Activated naive CD4-positive, alpha-beta T cell treated with anti-CD3 and anti-CD28 coated beads, Interleukin-2, amount 50 U/mL, for 24 hours (primary cell): ENCODE measurements at regions not wholly inside any gene's neighbourhood (a gene's known extent, or its start where the extent isn't known, plus 50 kb on each side); places are given as distances from the start of the nearest gene placed in this dataset.
"Not testable (repeated sequence)": the region's sequence is repeated elsewhere in the genome, so short reads cannot be mapped to it uniquely, and the experiment has no call there.

Source experiments
- H3K27ac Mint-ChIP-seq: one replicate; pipeline ENCODE4 v1.8.0; 2021; ENCODE audit warnings: mild to moderate bottlenecking, mixed read lengths
- H3K27me3 Mint-ChIP-seq: one replicate; pipeline ENCODE4 v1.8.0; 2021; ENCODE audit warnings: mixed read lengths
- H3K36me3 Mint-ChIP-seq: one replicate; pipeline ENCODE4 v1.8.0; 2021; ENCODE audit warnings: mixed read lengths
- H3K4me1 Mint-ChIP-seq: one replicate; pipeline ENCODE4 v1.8.0; 2021; ENCODE audit warnings: mixed read lengths
- H3K4me3 Mint-ChIP-seq: one replicate; pipeline ENCODE4 v1.8.0; 2021; ENCODE audit warnings: mild to moderate bottlenecking, mixed read lengths
- H3K9me3 Mint-ChIP-seq: one replicate; pipeline ENCODE4 v1.8.0; 2021; ENCODE audit warnings: mixed read lengths

- no peaks in the 10 kb centered on the region for H3K36me3 Mint-ChIP-seq
- H3K4me3 Mint-ChIP-seq: no peak overlapping the region
- H3K27ac Mint-ChIP-seq: no peak overlapping the region
- no peaks in the 10 kb centered on the region for H3K27me3 Mint-ChIP-seq
- H3K4me1 Mint-ChIP-seq: peaks cover 5% of the 10 kb centered on the region
- H3K9me3 Mint-ChIP-seq: no peaks in the 10 kb centered on the region
Observed at GRCh38 chr18:59848002-59848401, 51.8 kb upstream of the PMAIP1 start.

- not testable (repeated sequence) for H3K27me3 Mint-ChIP-seq, H3K4me1 Mint-ChIP-seq, H3K9me3 Mint-ChIP-seq, H3K4me3 Mint-ChIP-seq, H3K36me3 Mint-ChIP-seq
- peak overlapping the region; percentile 73 for H3K27ac Mint-ChIP-seq
Observed at GRCh38 chr18:59847491-59847846, 52.3 kb upstream of the PMAIP1 start.

- no peak overlapping the region for H3K4me3 Mint-ChIP-seq
- H3K36me3 Mint-ChIP-seq: no peaks in the 10 kb centered on the region
- no peaks in the 10 kb centered on the region for H3K9me3 Mint-ChIP-seq
- peaks cover 5% of the 10 kb centered on the region for H3K4me1 Mint-ChIP-seq
- H3K27ac Mint-ChIP-seq: no peak overlapping the region
- H3K27me3 Mint-ChIP-seq: no peaks in the 10 kb centered on the region
Observed at GRCh38 chr18:59846814-59847490, 52.8 kb upstream of the PMAIP1 start.

DNA sequence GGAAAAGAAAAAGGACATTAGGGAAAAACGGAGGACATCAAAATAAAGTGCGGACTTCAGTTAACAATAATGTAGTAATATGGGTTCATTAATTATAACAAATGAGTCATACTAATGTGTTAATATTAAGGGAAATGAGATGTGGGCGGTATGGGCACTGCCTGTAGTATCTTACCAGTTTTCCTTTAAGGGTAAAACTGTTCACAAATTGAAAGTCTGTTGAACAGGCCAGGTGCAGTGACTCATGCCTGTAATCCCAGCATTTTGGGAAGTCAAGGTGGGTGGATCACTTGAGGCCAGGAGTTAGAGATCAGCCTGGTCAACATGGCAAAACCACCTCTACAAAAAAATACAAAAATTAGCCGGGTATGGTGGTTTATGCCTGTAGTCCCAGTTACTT lies 56.8 kb upstream of the PMAIP1 start:
- Mint-ChIP-seq H3K9me3 (no peaks in the 10 kb centered on the region), H3K36me3 (no peaks in the 10 kb centered on the region), H3K27ac (no peak overlapping the region), H3K27me3 (no peaks in the 10 kb centered on the region), H3K4me1 (peaks cover 5% of the 10 kb centered on the region), H3K4me3 (no peak overlapping the region)

- H3K36me3 Mint-ChIP-seq: no peaks in the 10 kb centered on the region
- H3K27ac Mint-ChIP-seq: no peak overlapping the region
Observed at GRCh38 chr18:59839931-59840685, 59.7 kb upstream of the PMAIP1 start.

DNA sequence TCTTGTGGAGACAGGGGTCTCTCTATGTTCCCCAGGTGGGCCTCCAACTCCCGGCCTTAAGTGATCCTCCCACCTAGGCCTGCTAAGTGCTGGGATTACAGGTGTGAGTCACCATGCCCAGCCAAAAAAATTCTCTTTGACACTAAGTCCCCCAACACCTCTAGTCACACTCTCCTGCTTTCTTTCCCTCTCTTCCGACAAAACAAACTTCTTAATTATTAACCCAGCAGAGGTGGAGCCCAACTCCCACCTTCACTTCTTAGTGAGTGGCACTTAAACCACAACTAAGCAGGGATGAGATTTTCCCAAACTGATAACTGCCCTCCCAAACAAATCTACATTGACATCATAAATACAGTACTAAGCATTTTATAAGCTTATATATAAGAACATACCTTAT lies 60.5 kb upstream of the PMAIP1 start:
- Mint-ChIP-seq H3K27ac (no peak overlapping the region), H3K4me1 (no peaks in the 10 kb centered on the region), H3K4me3 (no peak overlapping the region), H3K9me3 (no peaks in the 10 kb centered on the region), H3K27me3 (peaks cover 3% of the 10 kb centered on the region), H3K36me3 (no peaks in the 10 kb centered on the region)

More at GRCh38 chr18:59839931-59840685, 59.7 kb upstream of the PMAIP1 start:
- H3K9me3 Mint-ChIP-seq: no peaks in the 10 kb centered on the region
- no peaks in the 10 kb centered on the region for H3K4me1 Mint-ChIP-seq
- peaks cover 3% of the 10 kb centered on the region for H3K27me3 Mint-ChIP-seq
- no peak overlapping the region for H3K4me3 Mint-ChIP-seq

DNA sequence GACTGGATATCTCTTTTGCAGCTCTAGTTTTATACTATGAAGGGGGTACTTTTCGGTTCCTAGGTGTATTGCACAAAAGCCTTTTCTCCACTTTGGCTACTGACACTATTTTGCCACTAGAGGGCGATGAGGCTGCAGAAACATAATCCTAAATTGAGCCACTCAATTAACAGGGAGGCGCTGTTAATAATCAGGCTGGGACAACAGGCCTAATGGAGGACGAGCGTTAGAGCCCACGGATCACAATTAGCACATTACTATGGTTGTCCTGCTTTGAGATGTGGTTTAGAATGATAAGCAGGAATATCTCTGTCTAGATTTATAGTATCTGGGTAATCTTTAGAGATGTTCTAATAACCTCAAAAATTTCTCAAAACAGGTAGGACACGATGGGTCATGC lies 62.2 kb upstream of the PMAIP1 start:
- Mint-ChIP-seq H3K36me3 (no peaks in the 10 kb centered on the region), H3K9me3 (no peaks in the 10 kb centered on the region), H3K4me3 (no peak overlapping the region), H3K27ac (no peak overlapping the region), H3K4me1 (no peaks in the 10 kb centered on the region), H3K27me3 (peaks cover 3% of the 10 kb centered on the region)

GRCh38 chr18:59835605-59836379 lies 64.0 kb upstream of the PMAIP1 start:
- Mint-ChIP-seq H3K4me1 (no peaks in the 10 kb centered on the region), H3K27ac (no peak overlapping the region), H3K9me3 (no peaks in the 10 kb centered on the region), H3K4me3 (no peak overlapping the region), H3K27me3 (peaks cover 3% of the 10 kb centered on the region), H3K36me3 (no peaks in the 10 kb centered on the region)

- H3K4me1 Mint-ChIP-seq: no peaks in the 10 kb centered on the region
- H3K4me3 Mint-ChIP-seq: no peak overlapping the region
- H3K27me3 Mint-ChIP-seq: peaks cover 3% of the 10 kb centered on the region
- H3K36me3 Mint-ChIP-seq: no peaks in the 10 kb centered on the region
- H3K9me3 Mint-ChIP-seq: no peaks in the 10 kb centered on the region
- no peak overlapping the region for H3K27ac Mint-ChIP-seq
Observed at GRCh38 chr18:59834267-59834666, 65.5 kb upstream of the PMAIP1 start.

- Mint-ChIP-seq H3K4me3 (no peak overlapping the region), H3K27ac (no peak overlapping the region)
Observed at GRCh38 chr18:59833785-59834184, 66.0 kb upstream of the PMAIP1 start.

DNA sequence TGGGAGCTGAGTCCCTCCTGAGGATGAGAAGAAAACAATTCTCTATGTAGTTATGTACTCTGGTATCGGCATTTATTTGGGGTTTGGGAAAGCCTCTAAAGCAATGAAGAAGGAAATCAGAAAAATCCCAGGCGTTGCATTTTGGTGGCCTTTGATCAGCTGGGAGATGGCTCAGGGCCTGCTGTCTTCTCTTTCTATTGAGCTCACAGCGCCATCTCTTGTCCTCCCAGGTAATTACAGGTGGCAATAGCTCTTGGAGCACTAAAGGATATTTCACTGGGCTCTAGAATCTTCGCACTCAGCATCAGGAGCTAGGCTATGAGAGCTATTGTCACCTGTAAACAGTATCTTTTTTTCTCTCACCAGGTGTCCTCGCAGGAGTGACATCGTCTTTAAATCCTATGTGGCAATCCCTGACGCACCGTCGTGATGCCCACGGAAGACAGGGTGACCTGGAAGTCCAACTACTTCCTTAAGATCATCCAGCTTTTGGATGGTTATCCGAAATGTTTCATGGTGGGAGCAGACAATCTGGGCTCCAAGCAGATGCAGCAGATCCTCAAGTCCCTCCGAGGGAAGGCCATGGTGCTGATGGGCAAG lies 76.1 kb upstream of the PMAIP1 start:
- H3K4me1 Mint-ChIP-seq: no peaks in the 10 kb centered on the region
- no peak overlapping the region for H3K4me3 Mint-ChIP-seq
- peaks cover 7% of the 10 kb centered on the region for H3K27me3 Mint-ChIP-seq
- no peak overlapping the region for H3K27ac Mint-ChIP-seq
- H3K36me3 Mint-ChIP-seq: no peaks in the 10 kb centered on the region
- H3K9me3 Mint-ChIP-seq: no peaks in the 10 kb centered on the region

More at GRCh38 chr18:59833785-59834184, 66.0 kb upstream of the PMAIP1 start:
- peaks cover 3% of the 10 kb centered on the region for H3K27me3 Mint-ChIP-seq
- no peaks in the 10 kb centered on the region for H3K9me3 Mint-ChIP-seq
- no peaks in the 10 kb centered on the region for H3K36me3 Mint-ChIP-seq
- H3K4me1 Mint-ChIP-seq: no peaks in the 10 kb centered on the region

DNA sequence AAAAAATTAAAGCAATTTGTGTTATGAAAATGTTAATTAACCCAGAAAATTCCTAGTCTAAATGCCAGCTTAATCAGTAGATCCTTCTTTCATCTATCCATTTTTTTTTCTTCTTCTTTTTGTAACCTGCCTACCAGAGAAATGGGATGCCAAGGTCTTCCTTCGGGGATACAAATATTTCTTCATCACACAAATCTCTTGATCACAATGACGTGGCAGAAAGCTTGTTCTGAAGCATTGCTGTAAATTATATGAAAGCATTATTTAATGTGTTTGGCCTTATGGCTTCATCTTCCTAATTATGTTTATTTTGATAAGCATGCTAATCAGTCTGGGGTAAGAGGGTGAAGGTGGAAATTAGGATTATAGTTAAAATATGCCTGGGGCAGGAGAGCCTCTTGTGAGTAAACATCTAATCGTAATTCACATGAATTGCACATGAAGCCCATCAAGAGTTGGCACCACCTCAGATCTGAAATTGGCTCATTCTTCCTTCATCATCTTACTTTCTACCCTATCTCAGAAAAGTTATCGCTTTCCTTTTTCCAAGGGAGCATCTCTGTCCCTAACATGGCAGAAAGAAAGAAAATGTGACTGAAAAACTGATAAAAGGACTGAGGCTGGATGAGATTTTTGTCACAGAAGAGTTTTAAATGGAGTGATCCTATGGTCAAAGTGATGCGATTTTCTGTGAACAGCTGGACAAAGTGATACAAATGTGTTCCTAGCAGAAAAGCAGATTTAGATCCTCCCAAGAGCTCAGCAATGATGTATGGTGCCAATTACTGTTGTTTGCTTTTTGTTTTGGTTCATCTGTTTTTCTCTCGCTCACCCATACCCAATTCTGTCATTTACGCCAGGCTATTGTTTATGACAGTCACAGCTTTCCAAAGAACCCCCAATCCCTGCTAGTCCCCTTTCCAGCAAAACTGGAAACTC lies 76.9 kb upstream of the PMAIP1 start:
- Mint-ChIP-seq H3K9me3 (no peaks in the 10 kb centered on the region), H3K36me3 (no peaks in the 10 kb centered on the region), H3K4me3 (no peak overlapping the region), H3K4me1 (no peaks in the 10 kb centered on the region), H3K27ac (no peak overlapping the region), H3K27me3 (peaks cover 10% of the 10 kb centered on the region)

DNA sequence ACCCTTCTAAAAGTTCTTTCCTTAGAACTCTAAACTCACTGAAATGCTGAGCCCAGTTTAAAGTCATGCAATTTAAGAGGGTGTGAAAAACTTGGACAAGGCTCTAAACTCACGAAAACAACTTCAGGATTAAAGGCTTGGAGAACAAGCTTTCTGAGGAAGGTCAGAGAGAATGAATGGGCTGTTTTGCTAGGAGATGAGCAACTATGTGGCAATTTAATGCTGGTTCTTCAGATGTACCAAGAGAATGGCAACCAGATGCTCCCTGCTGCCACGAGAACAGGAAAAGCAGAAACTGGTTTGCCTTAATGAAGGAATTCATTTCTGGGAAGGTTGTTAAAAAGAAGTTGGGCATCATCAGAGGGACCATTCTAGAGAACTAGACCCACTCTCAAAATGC lies 77.8 kb upstream of the PMAIP1 start:
- Mint-ChIP-seq H3K36me3 (no peaks in the 10 kb centered on the region), H3K27ac (no peak overlapping the region), H3K4me3 (no peak overlapping the region), H3K4me1 (no peaks in the 10 kb centered on the region), H3K27me3 (peaks cover 9% of the 10 kb centered on the region), H3K9me3 (no peaks in the 10 kb centered on the region)

GRCh38 chr18:59820663-59821062 lies 79.1 kb upstream of the PMAIP1 start:
- H3K27ac Mint-ChIP-seq: no peak overlapping the region
- peaks cover 6% of the 10 kb centered on the region for H3K27me3 Mint-ChIP-seq
- H3K36me3 Mint-ChIP-seq: no peaks in the 10 kb centered on the region
- H3K9me3 Mint-ChIP-seq: no peaks in the 10 kb centered on the region
- no peaks in the 10 kb centered on the region for H3K4me1 Mint-ChIP-seq
- H3K4me3 Mint-ChIP-seq: no peak overlapping the region

DNA sequence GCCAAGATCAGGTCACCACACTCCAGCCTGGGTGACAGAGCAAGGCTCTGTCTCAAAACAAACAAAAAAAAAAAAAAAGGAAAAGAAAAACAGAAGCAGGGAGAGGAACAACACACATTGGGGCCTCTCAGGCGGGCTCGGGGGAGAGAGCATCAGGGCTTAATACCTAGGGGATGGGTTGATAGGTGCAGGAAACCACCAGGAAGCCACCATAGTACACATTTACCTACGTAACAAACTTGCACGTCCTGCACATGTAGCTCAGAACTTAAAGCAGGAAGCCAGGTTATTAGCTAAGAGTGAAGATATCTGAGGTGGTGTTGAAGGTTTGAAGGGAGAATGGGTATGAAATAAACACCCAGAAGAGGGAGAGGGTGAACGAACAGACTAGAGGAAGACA lies 81.0 kb upstream of the PMAIP1 start:
- Mint-ChIP-seq H3K27ac (no peak overlapping the region), H3K27me3 (peaks cover 5% of the 10 kb centered on the region), H3K4me1 (no peaks in the 10 kb centered on the region), H3K9me3 (no peaks in the 10 kb centered on the region), H3K36me3 (no peaks in the 10 kb centered on the region), H3K4me3 (no peak overlapping the region)
